Chondrocyte (in vitro differentiated cells): ENCODE measurements at regions not wholly inside any gene's neighbourhood (a gene's known extent, or its start where the extent isn't known, plus 50 kb on each side); places are given as distances from the start of the nearest gene placed in this dataset.

Source experiments
- DNase-seq: peaks from one replicate; pipeline ENCODE4 v3.0.0; 2021; ENCODE audit warnings: mixed read lengths, low spot score
- H3K27ac Mint-ChIP-seq: one replicate; pipeline ENCODE4 v1.8.0; 2021; ENCODE audit warnings: mild to moderate bottlenecking, moderate library complexity, mixed read lengths; ENCODE audit not compliant: unreplicated experiment
- H3K27me3 Mint-ChIP-seq: 2 replicates; pipeline ENCODE4 v1.8.0; 2021; ENCODE audit warnings: low read depth, mixed read lengths
- H3K36me3 Mint-ChIP-seq: 2 replicates; pipeline ENCODE4 v1.8.0; 2021; ENCODE audit warnings: low read depth, mixed read lengths
- H3K4me1 Mint-ChIP-seq: 2 replicates; pipeline ENCODE4 v1.8.0; 2021; ENCODE audit warnings: low read depth, mild to moderate bottlenecking, mixed read lengths
- H3K4me3 Mint-ChIP-seq: one replicate; pipeline ENCODE4 v1.8.0; 2021; ENCODE audit warnings: mild to moderate bottlenecking, moderate library complexity, mixed read lengths; ENCODE audit not compliant: unreplicated experiment
- H3K9me3 Mint-ChIP-seq: 2 replicates; pipeline ENCODE4 v1.8.0; 2021; ENCODE audit warnings: low read depth, mixed read lengths
- TF ChIP-seq, protein P1 (sequence below): fragments of 200-600 bp; sonication (generic); IDR thresholded peaks from 2 replicates; pipeline ENCODE4 v1.5.0; 2021; ENCODE audit warnings: antibody characterized with exemption, mild to moderate bottlenecking, moderate library complexity

DNA sequence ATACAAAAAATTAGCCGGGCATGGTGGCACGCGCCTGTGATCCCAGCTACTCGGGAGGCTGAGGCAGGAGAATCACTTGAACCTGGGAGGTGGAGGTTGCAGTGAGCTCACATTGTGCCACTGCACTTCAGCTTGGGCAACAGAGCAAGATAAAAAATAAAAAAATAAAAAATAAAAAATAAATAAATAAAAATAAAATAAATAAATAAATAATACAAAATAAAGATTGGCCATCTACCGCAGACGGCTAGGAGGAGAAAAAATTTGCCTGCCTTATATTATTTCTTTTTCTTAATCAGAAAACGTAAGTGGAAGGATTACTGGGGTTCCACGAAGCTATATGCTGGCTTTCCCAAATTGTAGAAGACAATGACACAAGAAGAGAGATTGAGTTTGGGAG is 229.7 kb downstream of the EPHA4 start:
- TF ChIP-seq, protein P1, sequence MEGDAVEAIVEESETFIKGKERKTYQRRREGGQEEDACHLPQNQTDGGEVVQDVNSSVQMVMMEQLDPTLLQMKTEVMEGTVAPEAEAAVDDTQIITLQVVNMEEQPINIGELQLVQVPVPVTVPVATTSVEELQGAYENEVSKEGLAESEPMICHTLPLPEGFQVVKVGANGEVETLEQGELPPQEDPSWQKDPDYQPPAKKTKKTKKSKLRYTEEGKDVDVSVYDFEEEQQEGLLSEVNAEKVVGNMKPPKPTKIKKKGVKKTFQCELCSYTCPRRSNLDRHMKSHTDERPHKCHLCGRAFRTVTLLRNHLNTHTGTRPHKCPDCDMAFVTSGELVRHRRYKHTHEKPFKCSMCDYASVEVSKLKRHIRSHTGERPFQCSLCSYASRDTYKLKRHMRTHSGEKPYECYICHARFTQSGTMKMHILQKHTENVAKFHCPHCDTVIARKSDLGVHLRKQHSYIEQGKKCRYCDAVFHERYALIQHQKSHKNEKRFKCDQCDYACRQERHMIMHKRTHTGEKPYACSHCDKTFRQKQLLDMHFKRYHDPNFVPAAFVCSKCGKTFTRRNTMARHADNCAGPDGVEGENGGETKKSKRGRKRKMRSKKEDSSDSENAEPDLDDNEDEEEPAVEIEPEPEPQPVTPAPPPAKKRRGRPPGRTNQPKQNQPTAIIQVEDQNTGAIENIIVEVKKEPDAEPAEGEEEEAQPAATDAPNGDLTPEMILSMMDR, result no peak
- Mint-ChIP-seq H3K36me3 (peaks cover 2% of the 10 kb centered on the region), H3K27ac (no peak overlapping the region), H3K4me3 (no peak overlapping the region), H3K27me3 (peaks cover 4% of the 10 kb centered on the region), H3K9me3 (peaks cover 2% of the 10 kb centered on the region), H3K4me1 (no peaks in the 10 kb centered on the region)
- DNase-seq, result no peak

DNA sequence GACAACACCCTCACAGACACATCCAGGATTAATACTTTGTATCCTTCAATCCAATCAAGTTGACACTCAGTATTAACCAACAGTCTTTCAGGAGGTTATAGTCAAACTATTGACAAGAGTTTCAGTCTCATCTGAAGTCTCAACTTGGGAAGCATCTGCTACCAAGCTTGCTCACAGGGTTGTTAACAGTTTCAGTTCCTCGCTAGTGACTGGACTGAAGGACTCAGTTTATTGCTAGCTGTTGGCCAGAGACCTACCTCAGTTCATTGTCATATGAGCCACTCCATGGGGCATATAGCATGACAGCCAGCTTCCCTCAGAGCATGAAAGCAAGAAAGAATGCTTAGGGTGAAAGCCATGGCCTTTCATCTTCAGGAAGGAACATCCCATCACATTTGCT is 228.6 kb downstream of the EPHA4 start:
- no peaks in the 10 kb centered on the region for H3K4me1 Mint-ChIP-seq
- H3K4me3 Mint-ChIP-seq, result no peak overlapping the region
- no peak overlapping the region for H3K27ac Mint-ChIP-seq
- H3K36me3 Mint-ChIP-seq, result peaks cover 2% of the 10 kb centered on the region
- peaks cover 2% of the 10 kb centered on the region for H3K9me3 Mint-ChIP-seq
- TF ChIP-seq, protein P1, result no peak
- no peak for DNase-seq
- peaks cover 4% of the 10 kb centered on the region for H3K27me3 Mint-ChIP-seq

DNA sequence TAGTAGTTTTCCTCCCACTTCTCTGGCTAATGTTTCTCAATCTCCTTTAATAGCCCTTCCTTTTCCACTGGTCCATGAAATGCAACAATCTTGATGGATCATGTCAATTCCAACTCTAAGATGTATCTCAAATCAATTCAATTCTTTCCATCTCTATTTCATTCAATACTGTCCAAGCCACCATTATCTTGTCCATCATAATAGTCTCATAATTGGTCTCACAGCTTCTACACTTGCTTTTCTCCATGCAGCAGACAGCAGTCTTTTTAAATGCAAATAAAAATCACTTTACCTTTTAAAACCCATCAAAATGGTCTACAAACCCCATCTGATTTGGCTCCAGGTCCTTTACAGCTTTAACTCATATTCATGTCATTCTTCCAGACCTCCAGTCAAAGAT is 226.6 kb downstream of the EPHA4 start:
- no peak for DNase-seq
- no peaks in the 10 kb centered on the region for H3K4me1 Mint-ChIP-seq
- H3K36me3 Mint-ChIP-seq, result peaks cover 2% of the 10 kb centered on the region
- peaks cover 7% of the 10 kb centered on the region for H3K27me3 Mint-ChIP-seq
- TF ChIP-seq, protein P1, result no peak
- no peak overlapping the region for H3K4me3 Mint-ChIP-seq
- H3K9me3 Mint-ChIP-seq, result peaks cover 2% of the 10 kb centered on the region
- no peak overlapping the region for H3K27ac Mint-ChIP-seq

DNA sequence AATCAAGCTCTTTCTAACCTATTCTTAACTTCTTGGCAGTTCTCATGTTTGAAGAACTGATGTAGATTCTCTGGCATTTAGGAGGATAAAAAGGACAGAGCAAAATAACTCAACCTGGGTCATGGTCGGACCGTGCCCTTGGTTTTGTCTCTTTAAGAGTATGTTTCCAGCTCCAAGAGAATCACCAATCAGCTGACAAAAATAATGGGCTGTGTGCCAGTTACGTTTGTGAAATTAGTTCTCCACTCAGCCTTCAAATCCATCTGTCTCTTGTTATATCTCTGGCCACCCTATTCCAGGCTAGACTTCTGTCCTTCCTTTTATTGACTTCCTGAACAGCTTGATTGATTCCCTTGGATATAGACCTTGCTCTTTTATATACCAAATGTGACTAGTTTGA is 225.7 kb downstream of the EPHA4 start:
- TF ChIP-seq, protein P1, result no peak
- no peak for DNase-seq
- Mint-ChIP-seq H3K27ac (no peak overlapping the region), H3K36me3 (peaks cover 2% of the 10 kb centered on the region), H3K4me1 (no peaks in the 10 kb centered on the region), H3K27me3 (peaks cover 7% of the 10 kb centered on the region), H3K4me3 (no peak overlapping the region), H3K9me3 (peaks cover 2% of the 10 kb centered on the region)

DNA sequence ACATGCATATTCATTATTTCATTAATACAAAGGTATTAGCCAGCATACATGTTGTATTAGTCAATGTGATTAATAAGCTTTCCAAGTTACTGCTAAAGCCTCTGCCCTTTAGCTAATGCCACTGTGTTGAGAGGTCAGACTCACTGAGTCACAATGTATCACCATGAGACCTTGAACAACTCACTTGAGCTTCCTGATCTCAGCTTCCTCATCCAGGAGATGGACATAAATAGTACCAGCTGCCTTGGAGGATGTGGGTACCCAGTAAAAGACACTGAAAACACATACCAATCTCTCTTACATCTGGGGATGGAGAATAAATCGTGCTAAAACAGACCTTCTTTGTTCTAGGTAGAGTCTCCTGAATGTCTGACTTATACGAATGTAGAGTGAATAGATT is 224.6 kb downstream of the EPHA4 start:
- peaks cover 7% of the 10 kb centered on the region for H3K27me3 Mint-ChIP-seq
- no peak overlapping the region for H3K4me3 Mint-ChIP-seq
- peaks cover 2% of the 10 kb centered on the region for H3K9me3 Mint-ChIP-seq
- no peak overlapping the region for H3K27ac Mint-ChIP-seq
- TF ChIP-seq, protein P1, result no peak
- peaks cover 2% of the 10 kb centered on the region for H3K36me3 Mint-ChIP-seq
- DNase-seq, result no peak
- H3K4me1 Mint-ChIP-seq, result no peaks in the 10 kb centered on the region
